ENCODE measurements at regions not wholly inside any gene's neighbourhood (a gene's known extent, or its start where the extent isn't known, plus 50 kb on each side); places are given as distances from the start of the nearest gene placed in this dataset.

GRCh38 chr16:60346256-60346655 lies 1612.1 kb upstream of the GOT2 start:
- TF ChIP-seq, protein P1, sequence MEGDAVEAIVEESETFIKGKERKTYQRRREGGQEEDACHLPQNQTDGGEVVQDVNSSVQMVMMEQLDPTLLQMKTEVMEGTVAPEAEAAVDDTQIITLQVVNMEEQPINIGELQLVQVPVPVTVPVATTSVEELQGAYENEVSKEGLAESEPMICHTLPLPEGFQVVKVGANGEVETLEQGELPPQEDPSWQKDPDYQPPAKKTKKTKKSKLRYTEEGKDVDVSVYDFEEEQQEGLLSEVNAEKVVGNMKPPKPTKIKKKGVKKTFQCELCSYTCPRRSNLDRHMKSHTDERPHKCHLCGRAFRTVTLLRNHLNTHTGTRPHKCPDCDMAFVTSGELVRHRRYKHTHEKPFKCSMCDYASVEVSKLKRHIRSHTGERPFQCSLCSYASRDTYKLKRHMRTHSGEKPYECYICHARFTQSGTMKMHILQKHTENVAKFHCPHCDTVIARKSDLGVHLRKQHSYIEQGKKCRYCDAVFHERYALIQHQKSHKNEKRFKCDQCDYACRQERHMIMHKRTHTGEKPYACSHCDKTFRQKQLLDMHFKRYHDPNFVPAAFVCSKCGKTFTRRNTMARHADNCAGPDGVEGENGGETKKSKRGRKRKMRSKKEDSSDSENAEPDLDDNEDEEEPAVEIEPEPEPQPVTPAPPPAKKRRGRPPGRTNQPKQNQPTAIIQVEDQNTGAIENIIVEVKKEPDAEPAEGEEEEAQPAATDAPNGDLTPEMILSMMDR (IDR thresholded peaks at IDR 0.05; ENCODE audit: insufficient read depth, low read length, poor library complexity, severe bottlenecking), result no peak
- no peaks in the 10 kb centered on the region for H3K36me3 ChIP-seq (ENCODE audit: control insufficient read depth, insufficient read depth, low read length)
- H3K27me3 ChIP-seq (replicated peaks; ENCODE audit: control insufficient read depth, insufficient read depth, low read length), result no peaks in the 10 kb centered on the region
- no peak overlapping the region for H3K4me3 ChIP-seq (replicated peaks; ENCODE audit: low read depth, low read length)
- no peak for DNase-seq (ENCODE audit: extremely low read depth, insufficient read length)

- H3K36me3 ChIP-seq (ENCODE audit: control insufficient read depth, insufficient read depth, low read length), result no peaks in the 10 kb centered on the region
- no peak for DNase-seq (ENCODE audit: extremely low read depth, insufficient read length)
- no peak overlapping the region for H3K4me3 ChIP-seq (replicated peaks; ENCODE audit: low read depth, low read length)
- H3K27me3 ChIP-seq (replicated peaks; ENCODE audit: control insufficient read depth, insufficient read depth, low read length), result no peaks in the 10 kb centered on the region
- TF ChIP-seq, protein P1 (IDR thresholded peaks at IDR 0.05; ENCODE audit: insufficient read depth, low read length, poor library complexity, severe bottlenecking), result no peak
Observed at GRCh38 chr16:60337671-60338070, 1603.6 kb upstream of the GOT2 start.

GRCh38 chr16:60331168-60331567 lies 1597.1 kb upstream of the GOT2 start:
- TF ChIP-seq, protein P1 (IDR thresholded peaks at IDR 0.05; ENCODE audit: insufficient read depth, low read length, poor library complexity, severe bottlenecking), result no peak
- no peaks in the 10 kb centered on the region for H3K27me3 ChIP-seq (replicated peaks; ENCODE audit: control insufficient read depth, insufficient read depth, low read length)
- no peak for DNase-seq (ENCODE audit: extremely low read depth, insufficient read length)
- no peaks in the 10 kb centered on the region for H3K36me3 ChIP-seq (ENCODE audit: control insufficient read depth, insufficient read depth, low read length)
- H3K4me3 ChIP-seq (replicated peaks; ENCODE audit: low read depth, low read length), result no peak overlapping the region

- no peak for DNase-seq (ENCODE audit: extremely low read depth, insufficient read length)
- TF ChIP-seq, protein P1 (IDR thresholded peaks at IDR 0.05; ENCODE audit: insufficient read depth, low read length, poor library complexity, severe bottlenecking), result no peak
- no peak overlapping the region for H3K4me3 ChIP-seq (replicated peaks; ENCODE audit: low read depth, low read length)
- no peaks in the 10 kb centered on the region for H3K27me3 ChIP-seq (replicated peaks; ENCODE audit: control insufficient read depth, insufficient read depth, low read length)
- no peaks in the 10 kb centered on the region for H3K36me3 ChIP-seq (ENCODE audit: control insufficient read depth, insufficient read depth, low read length)
Observed at GRCh38 chr16:60329108-60329507, 1595.0 kb upstream of the GOT2 start.

DNA sequence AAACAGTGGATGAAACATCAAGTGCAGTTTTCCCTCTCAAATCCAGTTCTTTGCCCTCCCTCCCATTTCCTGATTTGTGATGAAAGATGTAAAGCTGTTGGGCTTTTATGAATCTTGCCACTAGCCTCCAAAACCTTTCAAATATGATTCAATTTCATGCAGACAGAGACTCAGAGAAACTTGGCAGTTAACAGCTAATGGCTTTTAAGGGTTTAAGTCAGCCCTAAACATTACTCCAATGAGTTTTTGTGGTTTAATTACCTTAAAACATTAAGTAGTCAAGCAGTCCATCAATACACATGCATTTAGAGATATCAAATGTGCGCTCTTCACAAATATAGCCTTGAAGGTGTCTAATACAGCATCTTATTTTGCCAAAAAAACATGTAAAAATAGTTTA lies 1594.0 kb upstream of the GOT2 start:
- TF ChIP-seq, protein P1 (IDR thresholded peaks at IDR 0.05; ENCODE audit: insufficient read depth, low read length, poor library complexity, severe bottlenecking), result no peak
- H3K27me3 ChIP-seq (replicated peaks; ENCODE audit: control insufficient read depth, insufficient read depth, low read length), result no peaks in the 10 kb centered on the region
- H3K4me3 ChIP-seq (replicated peaks; ENCODE audit: low read depth, low read length), result no peak overlapping the region
- no peak for DNase-seq (ENCODE audit: extremely low read depth, insufficient read length)
- no peaks in the 10 kb centered on the region for H3K36me3 ChIP-seq (ENCODE audit: control insufficient read depth, insufficient read depth, low read length)

DNA sequence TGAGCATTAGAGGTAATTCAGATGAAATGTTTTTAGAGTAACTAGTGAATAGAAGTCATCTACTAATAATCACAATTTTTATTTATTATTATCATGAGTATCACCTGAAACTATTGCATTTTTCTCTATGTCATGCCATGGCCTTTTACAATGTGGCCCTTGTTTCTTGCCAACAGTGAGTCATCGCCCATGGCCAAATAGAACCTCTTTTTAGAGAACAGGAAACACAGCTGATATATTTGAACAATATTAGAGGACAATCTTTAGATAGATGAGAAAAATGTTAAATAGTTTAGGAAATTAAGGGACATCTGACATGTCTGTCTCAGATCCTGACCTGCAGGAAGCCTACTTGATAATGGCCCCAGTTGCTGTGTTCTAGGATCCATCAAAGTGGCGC lies 1584.4 kb upstream of the GOT2 start:
- Histone ChIP-seq H3K27me3 (replicated peaks; ENCODE audit: control insufficient read depth, insufficient read depth, low read length) (no peaks in the 10 kb centered on the region), H3K4me3 (replicated peaks; ENCODE audit: low read depth, low read length) (no peak overlapping the region), H3K36me3 (ENCODE audit: control insufficient read depth, insufficient read depth, low read length) (no peaks in the 10 kb centered on the region)
- no peak for DNase-seq (ENCODE audit: extremely low read depth, insufficient read length)
- TF ChIP-seq, protein P1 (IDR thresholded peaks at IDR 0.05; ENCODE audit: insufficient read depth, low read length, poor library complexity, severe bottlenecking), result no peak

Measured in GM06990 (cell line).